ENCODE measurements at regions not wholly inside any gene's neighbourhood (a gene's known extent, or its start where the extent isn't known, plus 50 kb on each side); places are given as distances from the start of the nearest gene placed in this dataset.
"Not testable (repeated sequence)": the region's sequence is repeated elsewhere in the genome, so short reads cannot be mapped to it uniquely, and the experiment has no call there.

DNA sequence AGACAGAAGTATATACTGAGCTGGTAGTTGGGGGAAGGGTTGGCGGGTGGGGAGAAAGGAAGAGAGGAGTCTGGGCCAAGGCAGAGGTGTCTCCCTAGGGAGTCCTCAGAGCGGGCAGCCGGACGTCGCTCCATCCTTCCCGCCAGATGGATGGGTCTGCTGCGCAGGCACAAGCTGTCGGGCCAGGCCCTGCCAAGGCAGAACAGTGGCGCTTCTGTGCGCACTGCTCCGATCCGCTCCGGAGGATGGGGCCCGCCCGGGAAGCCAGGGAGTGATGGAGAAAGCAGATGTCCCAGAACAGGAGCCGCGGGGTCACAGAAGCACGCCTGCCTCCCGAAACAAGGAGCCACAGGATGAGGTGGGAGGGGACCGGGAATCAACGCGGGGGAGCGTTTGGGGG, 941.4 kb upstream of the DEFB115 start:
- TF ChIP-seq, protein P1, sequence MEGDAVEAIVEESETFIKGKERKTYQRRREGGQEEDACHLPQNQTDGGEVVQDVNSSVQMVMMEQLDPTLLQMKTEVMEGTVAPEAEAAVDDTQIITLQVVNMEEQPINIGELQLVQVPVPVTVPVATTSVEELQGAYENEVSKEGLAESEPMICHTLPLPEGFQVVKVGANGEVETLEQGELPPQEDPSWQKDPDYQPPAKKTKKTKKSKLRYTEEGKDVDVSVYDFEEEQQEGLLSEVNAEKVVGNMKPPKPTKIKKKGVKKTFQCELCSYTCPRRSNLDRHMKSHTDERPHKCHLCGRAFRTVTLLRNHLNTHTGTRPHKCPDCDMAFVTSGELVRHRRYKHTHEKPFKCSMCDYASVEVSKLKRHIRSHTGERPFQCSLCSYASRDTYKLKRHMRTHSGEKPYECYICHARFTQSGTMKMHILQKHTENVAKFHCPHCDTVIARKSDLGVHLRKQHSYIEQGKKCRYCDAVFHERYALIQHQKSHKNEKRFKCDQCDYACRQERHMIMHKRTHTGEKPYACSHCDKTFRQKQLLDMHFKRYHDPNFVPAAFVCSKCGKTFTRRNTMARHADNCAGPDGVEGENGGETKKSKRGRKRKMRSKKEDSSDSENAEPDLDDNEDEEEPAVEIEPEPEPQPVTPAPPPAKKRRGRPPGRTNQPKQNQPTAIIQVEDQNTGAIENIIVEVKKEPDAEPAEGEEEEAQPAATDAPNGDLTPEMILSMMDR (IDR thresholded peaks at IDR 0.05) = not testable (repeated sequence)
- not testable (repeated sequence) for TF ChIP-seq EP300, POLR2A (IDR thresholded peaks at IDR 0.05)
